HG03378 (cell line): ENCODE measurements at regions not wholly inside any gene's neighbourhood (a gene's known extent, or its start where the extent isn't known, plus 50 kb on each side); places are given as distances from the start of the nearest gene placed in this dataset.
"Not testable (repeated sequence)": the region's sequence is repeated elsewhere in the genome, so short reads cannot be mapped to it uniquely, and the experiment has no call there.

Experiments used
- ATAC-seq: cut with Tn5 transposase; IDR thresholded peaks from one replicate; pipeline ENCODE4 v1.9.1; 2021; ENCODE audit warnings: mild to moderate bottlenecking, moderate library complexity; ENCODE audit not compliant: unreplicated experiment

- ATAC-seq: no peak
These were observed 992.6 kb downstream of the PCDH9 start for GRCh38 chr13:66237411-66238062.

GRCh38 chr13:66234159-66234558 is 996.0 kb downstream of the PCDH9 start:
- ATAC-seq: no peak

DNA sequence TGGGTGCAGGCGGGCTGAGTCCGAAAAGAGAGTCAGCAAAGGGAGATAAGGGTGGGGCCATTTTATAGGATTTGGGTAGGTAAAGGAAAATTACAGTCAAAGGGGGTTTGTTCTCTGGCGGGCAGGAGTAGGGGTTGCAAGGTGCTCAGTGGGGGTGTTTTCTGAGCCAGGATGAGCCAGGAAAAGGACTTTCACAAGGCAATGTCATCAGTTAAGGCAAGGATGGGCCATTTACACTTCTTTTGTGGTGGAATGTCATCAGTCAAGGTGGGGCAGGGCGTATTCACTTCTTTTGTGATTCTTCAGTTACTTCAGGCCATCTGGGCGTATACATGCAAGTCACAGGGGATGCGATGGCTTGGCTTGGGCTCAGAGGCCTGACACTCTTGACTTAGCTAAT is 998.2 kb downstream of the PCDH9 start:
- not testable (repeated sequence) for ATAC-seq

- no peak for ATAC-seq
These were observed 1005.1 kb downstream of the PCDH9 start for GRCh38 chr13:66225072-66225471.

- no peak for ATAC-seq
These were observed 1005.5 kb downstream of the PCDH9 start for GRCh38 chr13:66224663-66225062.

GRCh38 chr13:66222926-66223325 is 1007.2 kb downstream of the PCDH9 start:
- no peak for ATAC-seq

DNA sequence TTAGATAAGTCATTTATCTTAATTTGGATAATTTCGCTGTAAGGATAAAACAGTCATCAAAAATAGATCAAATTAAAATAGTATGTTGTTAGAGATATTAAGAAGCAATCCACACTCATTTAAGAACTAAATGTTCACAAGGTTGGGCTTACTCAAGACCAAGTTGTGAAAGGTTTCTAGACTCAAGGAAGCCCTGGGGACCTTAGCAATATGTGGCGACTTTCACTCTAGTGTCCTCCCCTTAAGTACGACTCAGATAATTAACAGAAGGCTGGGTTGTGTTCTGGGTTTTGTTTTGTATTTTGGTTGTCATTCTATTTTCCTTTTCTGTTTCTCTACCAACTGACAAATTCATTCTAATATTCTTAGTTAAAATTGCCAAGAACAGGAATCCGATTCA is 1008.0 kb downstream of the PCDH9 start:
- ATAC-seq: no peak

- no peak for ATAC-seq
These were observed 1010.6 kb downstream of the PCDH9 start for GRCh38 chr13:66219506-66219905.

DNA sequence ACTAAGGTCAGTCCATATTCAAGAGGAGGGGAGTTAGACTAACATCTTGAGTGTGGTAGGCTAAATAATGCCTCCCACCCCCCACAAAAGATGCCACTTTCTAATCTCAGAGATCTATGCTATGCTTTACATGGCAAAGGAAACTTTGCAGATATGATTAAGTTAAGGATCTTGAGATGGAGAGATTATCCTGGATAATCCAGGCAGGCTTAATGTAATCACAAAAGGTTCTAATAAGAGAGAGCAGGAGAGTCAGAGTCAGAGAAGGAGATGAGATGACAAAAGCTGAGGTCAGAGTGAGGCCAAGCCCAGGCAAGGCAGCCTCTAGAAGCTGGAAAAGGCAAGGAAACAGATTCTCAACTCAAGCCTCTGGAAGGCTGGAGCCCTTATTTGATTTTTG is 1011.6 kb downstream of the PCDH9 start:
- no peak for ATAC-seq

GRCh38 chr13:66216728-66217127 is 1013.4 kb downstream of the PCDH9 start:
- ATAC-seq: no peak

DNA sequence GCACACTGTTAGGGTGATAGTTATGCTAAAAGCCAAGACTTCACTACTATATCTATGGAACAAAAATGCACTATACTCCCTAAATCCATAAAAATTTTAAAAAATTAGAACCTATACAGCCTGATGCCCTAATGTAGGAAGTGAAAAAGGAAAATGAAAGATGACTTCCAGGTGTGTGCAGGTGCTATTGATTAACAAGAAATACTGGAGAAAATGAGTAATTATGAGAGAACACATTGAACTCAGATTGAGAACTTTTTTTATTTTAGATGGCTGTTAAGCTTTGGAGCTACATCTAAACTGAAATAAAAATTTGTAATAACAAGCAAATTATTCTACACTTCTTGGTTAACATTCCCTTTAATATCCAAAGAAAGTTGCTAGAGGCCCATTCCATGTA is 1015.7 kb downstream of the PCDH9 start:
- ATAC-seq: no peak

DNA sequence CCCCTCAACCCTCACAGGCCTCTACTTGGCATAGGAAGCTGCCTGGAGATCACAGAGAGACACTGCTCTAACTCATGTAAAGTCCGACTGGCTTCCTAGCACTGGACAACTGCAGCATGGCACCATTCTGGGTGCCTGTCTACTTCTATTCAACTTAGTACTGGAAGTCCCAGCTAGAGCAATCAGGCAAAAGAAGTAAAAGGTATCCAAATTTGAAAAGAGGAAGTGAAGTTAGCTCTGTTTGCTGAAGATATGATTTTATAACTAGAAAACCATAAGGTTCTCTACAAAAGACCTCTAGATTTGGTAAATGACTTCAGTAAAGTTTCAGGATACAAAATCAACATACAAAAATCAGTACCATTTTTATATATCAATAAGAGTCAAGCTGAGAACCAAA is 1017.6 kb downstream of the PCDH9 start:
- ATAC-seq: peak; percentile 63

DNA sequence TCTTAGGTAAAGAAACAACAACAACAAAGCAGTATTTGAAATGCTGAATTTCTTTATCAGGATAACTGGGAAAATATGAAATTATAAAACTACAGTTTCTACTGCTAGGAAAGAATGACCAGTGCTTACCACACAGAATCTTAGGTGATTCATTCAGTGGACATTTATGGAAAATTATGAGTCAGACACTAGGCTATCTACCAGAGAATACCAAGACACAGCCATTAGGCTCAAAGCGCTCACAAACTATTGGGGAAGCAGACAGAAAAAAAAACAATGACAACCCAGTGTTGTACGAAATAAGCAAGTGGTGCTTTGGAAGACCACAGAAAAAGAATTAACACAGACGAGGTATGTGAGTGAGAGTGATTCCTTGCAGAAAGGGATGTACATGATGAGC is 1019.5 kb downstream of the PCDH9 start:
- ATAC-seq: no peak

DNA sequence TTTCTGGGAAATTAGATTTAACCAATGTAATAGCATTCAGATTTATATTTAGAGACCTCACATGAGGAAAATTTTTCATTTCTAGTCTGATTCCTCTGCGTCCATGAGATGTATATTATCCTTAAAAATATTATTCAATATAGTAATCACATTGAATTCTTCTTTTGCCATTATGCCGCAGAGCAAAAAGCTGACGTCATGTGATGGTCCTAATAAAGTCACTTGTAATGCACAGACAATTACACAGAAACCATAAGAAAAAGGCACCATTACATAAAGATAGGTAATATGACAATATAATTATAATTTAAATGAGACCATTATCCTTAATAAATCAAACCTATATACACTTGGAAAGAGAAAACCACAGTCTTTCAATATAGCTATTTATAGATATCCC is 1021.5 kb downstream of the PCDH9 start:
- ATAC-seq: no peak

DNA sequence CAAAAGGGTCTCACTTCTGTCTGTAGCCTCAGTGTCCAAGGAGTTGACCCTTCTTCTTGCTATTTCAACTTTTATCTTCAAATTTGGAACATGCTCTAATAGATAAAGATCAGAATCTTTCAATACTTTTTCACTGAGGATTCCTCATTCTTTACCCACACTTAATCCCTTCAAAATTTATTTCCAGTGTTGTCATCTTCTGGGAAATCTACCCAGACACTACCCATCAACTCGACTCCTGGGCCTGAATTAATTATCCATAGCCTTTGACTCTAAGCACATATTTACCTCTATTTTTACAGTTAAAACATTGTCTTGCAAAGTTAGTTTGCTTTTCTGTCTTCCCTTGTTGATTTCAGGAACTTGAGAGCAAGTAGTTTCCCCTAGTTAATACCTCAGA is 1022.5 kb downstream of the PCDH9 start:
- ATAC-seq: no peak

GRCh38 chr13:66205807-66206206 is 1024.3 kb downstream of the PCDH9 start:
- no peak for ATAC-seq

GRCh38 chr13:66200555-66200954 is 1029.6 kb downstream of the PCDH9 start:
- no peak for ATAC-seq

- ATAC-seq: no peak
These were observed 1034.9 kb downstream of the PCDH9 start for GRCh38 chr13:66195238-66195637.

DNA sequence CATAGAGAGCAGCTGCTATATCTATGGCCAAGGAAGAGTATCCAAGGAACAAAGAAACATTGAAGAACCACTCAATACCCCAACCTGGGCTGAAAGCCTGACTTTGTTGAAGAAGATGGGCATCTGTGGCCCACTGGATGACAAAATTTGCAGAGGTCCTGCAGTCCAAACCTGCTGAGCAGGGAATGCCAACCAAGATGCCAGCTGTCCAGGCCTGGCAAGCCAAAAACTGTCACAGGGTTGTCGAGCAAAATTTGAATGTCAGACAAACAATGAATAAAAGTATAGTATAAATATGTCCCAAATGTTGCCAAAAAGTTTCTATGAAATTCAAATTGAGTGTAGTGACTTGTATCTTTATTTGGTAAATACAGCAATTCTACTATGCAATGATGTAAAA is 1040.2 kb downstream of the PCDH9 start:
- ATAC-seq: no peak

DNA sequence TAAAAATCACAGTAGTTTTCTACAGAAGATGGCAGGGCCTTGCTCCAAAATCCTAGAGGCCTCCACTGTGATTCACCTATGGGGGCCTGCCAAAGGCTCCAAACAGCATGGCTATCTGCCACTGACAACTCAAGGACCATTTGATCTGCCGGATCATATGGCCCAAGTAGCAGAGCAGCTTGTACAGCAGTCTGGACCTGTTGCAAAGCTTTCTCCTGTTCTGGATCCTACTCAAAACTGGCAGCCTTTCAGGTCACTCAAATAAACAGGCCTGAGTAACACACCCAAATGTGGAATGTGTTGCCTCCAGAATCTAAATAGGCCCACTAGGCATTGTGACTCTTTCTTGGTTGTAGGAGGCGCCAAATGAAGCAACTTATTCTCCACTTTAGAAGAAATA is 1049.3 kb downstream of the PCDH9 start:
- ATAC-seq: no peak

DNA sequence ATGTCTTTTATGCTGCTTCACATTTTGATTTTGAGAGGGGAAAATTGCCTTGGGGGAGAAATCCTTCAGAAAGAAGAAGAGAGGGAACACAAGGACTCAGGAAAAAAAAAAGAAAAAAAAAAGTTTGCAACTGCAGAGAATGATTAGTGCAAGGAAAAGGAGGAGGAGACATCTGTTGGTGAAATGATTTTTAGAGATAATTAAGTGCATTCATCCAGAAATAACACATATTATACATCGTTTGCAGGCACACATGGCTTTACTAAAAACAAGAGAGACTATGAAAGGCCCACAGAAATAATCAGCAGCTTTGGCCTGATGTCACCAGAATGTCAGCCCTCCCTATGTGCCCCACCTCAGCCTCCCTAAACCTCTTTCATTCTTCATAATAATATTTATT is 1058.2 kb downstream of the PCDH9 start:
- no peak for ATAC-seq

- no peak for ATAC-seq
These were observed 1067.7 kb downstream of the PCDH9 start for GRCh38 chr13:66162470-66162869.

GRCh38 chr13:66159511-66159910 is 1070.6 kb downstream of the PCDH9 start:
- peak; percentile 78 for ATAC-seq
